Calu3 (cell line): ENCODE measurements at regions not wholly inside any gene's neighbourhood (a gene's known extent, or its start where the extent isn't known, plus 50 kb on each side); places are given as distances from the start of the nearest gene placed in this dataset.

ENCODE experiments used
- BruUV-seq: library from RNA; stranded (reverse); fragments of 400-500 nt; replicated peaks from 2 replicates; lab custom pipeline; 2021; lab: Mats Ljungman, UMichigan
- CTCF ChIA-PET: fragments of 300-600 bp; sonication (Branson Sonifier 250); formaldehyde crosslinking; loops from one replicate; lab custom pipeline; 2022; ENCODE audit warnings: antibody characterized with exemption; lab: Charles Lee
- DNase-seq: peaks from one replicate; pipeline ENCODE4 v3.0.0; 2022
- H3K27ac Mint-ChIP-seq: one replicate; pipeline ENCODE4 v1.8.0; 2022; ENCODE audit warnings: mixed read lengths; ENCODE audit not compliant: unreplicated experiment
- H3K27me3 Mint-ChIP-seq: one replicate; pipeline ENCODE4 v1.8.0; 2022; ENCODE audit warnings: mixed read lengths; ENCODE audit not compliant: unreplicated experiment
- H3K36me3 Mint-ChIP-seq: one replicate; pipeline ENCODE4 v1.8.0; 2022; ENCODE audit warnings: mild to moderate bottlenecking, moderate library complexity, mixed read lengths; ENCODE audit not compliant: insufficient read depth, unreplicated experiment
- H3K4me1 Mint-ChIP-seq: one replicate; pipeline ENCODE4 v1.8.0; 2022; ENCODE audit warnings: mild to moderate bottlenecking, low read depth, mixed read lengths; ENCODE audit not compliant: unreplicated experiment
- H3K4me3 Mint-ChIP-seq: one replicate; pipeline ENCODE4 v1.8.0; 2022; ENCODE audit warnings: mild to moderate bottlenecking, low read depth, moderate library complexity, mixed read lengths; ENCODE audit not compliant: unreplicated experiment
- H3K9me3 Mint-ChIP-seq: one replicate; pipeline ENCODE4 v1.8.0; 2022; ENCODE audit warnings: low read depth, mixed read lengths; ENCODE audit not compliant: unreplicated experiment
- intact Hi-C: fragments of 100-400 bp; cut with micrococcal nuclease; formaldehyde crosslinking; loops from one replicate; pipeline ENCODE4 v1.10.0; 2022; ENCODE audit not compliant: unreplicated experiment
- TF ChIP-seq, protein P1 (sequence below): fragments of 200-600 bp; IDR thresholded peaks from one replicate; pipeline ENCODE4 v1.8.0; 2022; ENCODE audit warnings: antibody characterized with exemption; ENCODE audit not compliant: unreplicated experiment

DNA sequence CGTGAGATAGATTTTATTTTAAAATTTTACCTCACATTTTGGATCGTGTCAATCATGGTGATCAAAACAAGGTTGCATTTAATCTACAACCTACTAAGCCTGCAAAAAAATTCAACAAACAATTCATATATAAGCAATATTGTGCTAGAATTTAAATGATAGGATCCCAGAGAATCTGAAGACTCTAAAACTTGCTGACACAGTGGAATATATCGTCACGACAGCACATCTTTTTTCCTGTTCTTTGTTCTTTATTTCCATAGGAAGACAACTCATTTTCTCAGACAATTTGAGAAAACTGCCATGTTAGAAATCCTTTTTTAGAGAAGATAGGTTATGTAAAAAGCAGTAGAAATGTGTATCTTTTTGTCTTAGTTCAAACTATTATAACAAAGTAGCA is 820.2 kb upstream of the CELF2 start:
- H3K4me1 Mint-ChIP-seq = no peaks in the 10 kb centered on the region
- no peak overlapping the region for H3K27ac Mint-ChIP-seq
- TF ChIP-seq, protein P1, sequence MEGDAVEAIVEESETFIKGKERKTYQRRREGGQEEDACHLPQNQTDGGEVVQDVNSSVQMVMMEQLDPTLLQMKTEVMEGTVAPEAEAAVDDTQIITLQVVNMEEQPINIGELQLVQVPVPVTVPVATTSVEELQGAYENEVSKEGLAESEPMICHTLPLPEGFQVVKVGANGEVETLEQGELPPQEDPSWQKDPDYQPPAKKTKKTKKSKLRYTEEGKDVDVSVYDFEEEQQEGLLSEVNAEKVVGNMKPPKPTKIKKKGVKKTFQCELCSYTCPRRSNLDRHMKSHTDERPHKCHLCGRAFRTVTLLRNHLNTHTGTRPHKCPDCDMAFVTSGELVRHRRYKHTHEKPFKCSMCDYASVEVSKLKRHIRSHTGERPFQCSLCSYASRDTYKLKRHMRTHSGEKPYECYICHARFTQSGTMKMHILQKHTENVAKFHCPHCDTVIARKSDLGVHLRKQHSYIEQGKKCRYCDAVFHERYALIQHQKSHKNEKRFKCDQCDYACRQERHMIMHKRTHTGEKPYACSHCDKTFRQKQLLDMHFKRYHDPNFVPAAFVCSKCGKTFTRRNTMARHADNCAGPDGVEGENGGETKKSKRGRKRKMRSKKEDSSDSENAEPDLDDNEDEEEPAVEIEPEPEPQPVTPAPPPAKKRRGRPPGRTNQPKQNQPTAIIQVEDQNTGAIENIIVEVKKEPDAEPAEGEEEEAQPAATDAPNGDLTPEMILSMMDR = no peak
- BruUV-seq = no TSS peak
- DNase-seq = no peak
- CTCF ChIA-PET = no interaction called here
- no peak overlapping the region for H3K4me3 Mint-ChIP-seq
- no peaks in the 10 kb centered on the region for H3K36me3 Mint-ChIP-seq
- H3K27me3 Mint-ChIP-seq = no peaks in the 10 kb centered on the region
- H3K9me3 Mint-ChIP-seq = peaks cover 10% of the 10 kb centered on the region
- intact Hi-C loops = no loop called here

DNA sequence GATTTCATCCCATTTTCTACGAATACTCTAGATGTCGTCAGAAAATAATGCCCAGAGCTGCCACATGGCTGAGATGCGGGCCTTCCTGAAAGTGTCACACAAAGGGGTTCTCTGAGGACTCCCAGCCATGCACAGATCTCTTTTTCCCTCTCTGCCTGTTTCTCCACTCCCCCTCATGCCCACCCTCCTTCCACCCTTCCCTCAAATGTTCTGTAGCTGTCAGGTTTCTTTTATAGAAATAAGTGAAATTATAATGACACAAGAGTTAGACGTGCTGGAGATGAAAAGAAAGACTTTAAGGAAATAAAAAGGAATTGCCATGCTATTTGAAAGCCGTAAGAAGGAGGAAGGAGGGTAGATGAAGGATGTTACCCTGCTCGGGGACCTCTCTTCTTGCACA is 819.3 kb upstream of the CELF2 start:
- Mint-ChIP-seq H3K9me3 (peaks cover 16% of the 10 kb centered on the region), H3K4me3 (no peak overlapping the region), H3K27ac (no peak overlapping the region), H3K4me1 (no peaks in the 10 kb centered on the region), H3K27me3 (no peaks in the 10 kb centered on the region), H3K36me3 (no peaks in the 10 kb centered on the region)
- intact Hi-C loops = no loop called here
- no TSS peak for BruUV-seq
- TF ChIP-seq, protein P1 = no peak
- CTCF ChIA-PET = no interaction called here
- no peak for DNase-seq

DNA sequence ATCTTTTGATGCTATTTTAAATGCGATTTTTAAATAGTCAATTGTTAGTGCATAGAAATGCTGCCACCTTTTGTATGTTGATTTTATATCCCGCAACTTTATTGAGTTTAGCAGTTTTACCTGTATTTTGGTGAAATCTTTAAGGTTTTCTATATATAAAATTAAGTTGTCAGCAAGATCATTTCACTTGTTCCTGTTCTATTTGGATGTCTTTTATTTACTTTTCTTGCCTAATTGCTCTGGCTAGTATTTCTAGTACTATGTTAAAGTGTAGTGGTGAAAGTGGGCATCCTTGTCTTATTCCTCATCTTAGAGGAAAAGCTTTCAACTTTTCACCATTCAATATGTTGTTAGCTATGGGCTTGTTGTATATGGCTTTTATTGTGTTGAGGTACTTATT is 813.3 kb upstream of the CELF2 start:
- Mint-ChIP-seq H3K4me1 (no peaks in the 10 kb centered on the region), H3K27ac (no peak overlapping the region), H3K9me3 (peaks cover 16% of the 10 kb centered on the region), H3K36me3 (no peaks in the 10 kb centered on the region), H3K27me3 (no peaks in the 10 kb centered on the region), H3K4me3 (no peak overlapping the region)
- intact Hi-C loops = no loop called here
- TF ChIP-seq, protein P1 = no peak
- no TSS peak for BruUV-seq
- no peak for DNase-seq
- CTCF ChIA-PET = no interaction called here

DNA sequence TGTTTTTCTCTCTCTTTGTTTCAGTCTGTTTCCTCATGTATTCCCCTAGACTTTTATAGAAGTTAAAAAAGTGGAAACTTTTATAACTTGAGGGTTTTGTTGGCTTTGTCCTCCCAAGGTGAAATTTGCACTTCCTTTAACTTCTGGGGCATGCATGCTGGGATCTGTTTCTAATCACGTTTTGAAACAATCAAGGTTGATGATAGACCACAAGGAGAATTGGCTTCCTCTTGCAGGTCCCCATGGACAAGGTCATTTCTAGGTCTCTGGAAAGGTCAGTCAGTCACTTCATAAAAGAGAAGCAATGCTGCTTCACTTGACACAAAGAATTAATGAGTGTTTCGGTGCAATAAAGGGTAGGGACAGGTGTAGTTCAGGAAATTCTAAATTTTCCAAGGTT is 811.8 kb upstream of the CELF2 start:
- Mint-ChIP-seq H3K27ac (no peak overlapping the region), H3K27me3 (no peaks in the 10 kb centered on the region), H3K9me3 (peaks cover 14% of the 10 kb centered on the region), H3K36me3 (no peaks in the 10 kb centered on the region), H3K4me1 (no peaks in the 10 kb centered on the region), H3K4me3 (no peak overlapping the region)
- no peak for DNase-seq
- CTCF ChIA-PET = no interaction called here
- intact Hi-C loops = no loop called here
- no TSS peak for BruUV-seq
- TF ChIP-seq, protein P1 = no peak
